CD4-positive, alpha-beta T cell treated with Interleukin-6 at 100 ng/mL for 8 hours (primary cell): ENCODE measurements at regions not wholly inside any gene's neighbourhood (a gene's known extent, or its start where the extent isn't known, plus 50 kb on each side); places are given as distances from the start of the nearest gene placed in this dataset.

Experiments
- DNase-seq: peaks from one replicate; pipeline ENCODE4 v3.0.0-alpha.2; 2020; ENCODE audit warnings: mixed read lengths, low spot score

DNA sequence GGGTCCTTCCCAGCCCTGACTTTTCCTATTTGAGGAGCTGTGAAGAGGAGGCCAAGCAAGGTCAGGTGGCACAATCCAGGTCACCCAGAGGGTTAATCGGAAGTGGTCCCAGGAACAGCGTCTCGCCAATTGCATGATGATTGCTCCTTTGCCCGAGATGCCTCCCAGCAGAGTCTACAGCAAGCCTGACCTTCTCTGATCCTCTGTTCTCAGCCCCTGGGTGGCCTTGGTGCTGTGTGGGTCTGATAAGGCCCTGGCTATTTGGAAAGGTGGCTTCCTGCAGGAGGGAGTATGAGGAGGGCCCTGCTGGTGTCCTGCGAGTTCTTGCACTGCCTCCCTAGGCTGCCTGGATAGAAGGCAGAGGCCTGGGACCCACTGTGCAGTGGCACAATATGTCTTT, 116.2 kb downstream of the FOXD2 start:
- no peak for DNase-seq

DNA sequence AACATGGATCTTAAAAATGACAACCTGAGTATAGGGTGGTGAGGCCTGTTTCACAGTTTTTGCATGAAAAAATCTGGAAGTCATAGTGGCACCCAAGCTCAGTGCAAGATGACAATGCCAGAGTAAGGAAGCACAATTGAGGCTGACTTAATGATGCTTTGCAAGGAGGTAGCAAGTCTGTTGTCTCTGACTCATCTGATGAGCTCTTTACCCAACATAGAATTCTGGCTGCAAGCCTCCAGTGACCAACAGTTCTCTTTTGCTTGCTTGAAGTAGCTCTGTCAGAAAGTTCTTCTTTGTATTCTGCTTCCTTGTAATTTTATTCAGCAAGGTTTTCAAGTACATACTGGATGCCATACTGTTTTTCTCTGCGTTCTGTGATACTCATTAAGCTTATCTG, 117.1 kb downstream of the FOXD2 start:
- no peak for DNase-seq

DNA sequence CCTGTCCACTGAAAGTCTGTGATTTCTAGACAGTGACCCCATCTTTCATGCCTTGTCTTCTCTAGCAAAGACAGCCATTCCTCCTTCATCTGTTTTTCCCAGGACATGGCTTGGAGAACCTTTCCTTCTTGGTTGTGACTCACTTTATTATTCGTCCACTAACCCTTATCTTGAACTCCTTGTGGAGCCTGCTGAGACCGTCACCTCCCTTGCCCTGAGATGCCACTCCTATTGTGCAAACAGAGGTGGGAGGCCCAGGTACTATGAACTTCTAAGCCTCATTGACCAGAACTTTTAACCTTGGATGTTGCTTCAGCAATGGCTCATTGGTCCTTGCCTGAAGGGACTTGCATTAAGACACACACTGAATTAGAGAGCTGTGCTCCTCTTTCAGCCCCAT, 117.5 kb downstream of the FOXD2 start:
- DNase-seq: no peak

DNA sequence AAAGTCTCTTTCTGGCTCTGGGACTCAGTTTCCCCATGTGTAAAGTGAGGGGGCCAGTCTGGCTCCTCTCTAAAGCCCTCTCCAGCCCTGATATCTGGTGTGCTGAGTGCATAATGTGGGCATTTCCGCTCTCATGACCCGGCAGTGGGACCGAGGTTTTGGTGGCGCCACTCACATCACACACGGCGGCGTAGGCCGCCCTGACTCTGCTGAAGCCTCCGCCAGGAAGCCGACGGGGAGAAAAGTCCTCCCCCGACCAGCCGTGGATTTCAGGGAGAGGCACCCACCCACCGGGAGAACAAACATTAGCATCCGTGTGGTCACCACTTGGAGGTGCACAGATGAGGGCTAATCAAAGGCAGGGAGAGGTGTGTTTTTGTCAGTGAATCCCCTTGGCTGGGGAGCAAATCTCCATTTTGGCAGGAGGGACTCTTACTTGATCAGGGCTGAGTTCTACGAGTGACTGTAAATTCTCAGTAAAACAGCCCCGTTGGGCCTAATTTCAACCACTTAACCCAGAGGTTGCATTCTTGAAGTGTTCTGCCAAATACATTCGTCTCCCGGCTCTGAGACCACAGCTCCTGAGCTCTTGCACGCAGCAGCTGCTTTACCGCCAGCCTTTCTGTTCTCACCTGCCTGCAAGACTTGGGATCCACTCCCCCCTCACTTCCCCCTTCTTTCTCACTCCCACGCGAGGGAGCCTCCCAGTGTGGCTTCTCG, 118.2 kb downstream of the FOXD2 start:
- DNase-seq: no peak

DNA sequence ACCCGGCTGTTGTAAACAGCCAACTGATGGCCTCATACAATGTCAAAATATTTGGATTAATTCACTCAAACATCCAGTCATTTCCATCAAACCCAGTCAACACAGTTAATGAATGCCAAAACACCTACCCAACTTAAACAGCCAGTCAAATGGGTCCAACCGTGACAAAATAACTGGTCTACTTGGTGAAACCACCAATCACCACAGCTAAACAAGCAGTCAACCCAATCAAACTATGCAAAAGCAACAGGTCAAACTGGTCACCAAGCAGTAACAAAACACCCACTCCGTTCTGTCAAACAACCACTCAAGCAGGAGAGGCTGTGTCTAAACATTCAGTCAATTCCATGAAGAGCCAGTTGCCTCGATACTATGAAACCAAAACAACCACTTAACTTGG, 119.2 kb downstream of the FOXD2 start:
- no peak for DNase-seq

DNA sequence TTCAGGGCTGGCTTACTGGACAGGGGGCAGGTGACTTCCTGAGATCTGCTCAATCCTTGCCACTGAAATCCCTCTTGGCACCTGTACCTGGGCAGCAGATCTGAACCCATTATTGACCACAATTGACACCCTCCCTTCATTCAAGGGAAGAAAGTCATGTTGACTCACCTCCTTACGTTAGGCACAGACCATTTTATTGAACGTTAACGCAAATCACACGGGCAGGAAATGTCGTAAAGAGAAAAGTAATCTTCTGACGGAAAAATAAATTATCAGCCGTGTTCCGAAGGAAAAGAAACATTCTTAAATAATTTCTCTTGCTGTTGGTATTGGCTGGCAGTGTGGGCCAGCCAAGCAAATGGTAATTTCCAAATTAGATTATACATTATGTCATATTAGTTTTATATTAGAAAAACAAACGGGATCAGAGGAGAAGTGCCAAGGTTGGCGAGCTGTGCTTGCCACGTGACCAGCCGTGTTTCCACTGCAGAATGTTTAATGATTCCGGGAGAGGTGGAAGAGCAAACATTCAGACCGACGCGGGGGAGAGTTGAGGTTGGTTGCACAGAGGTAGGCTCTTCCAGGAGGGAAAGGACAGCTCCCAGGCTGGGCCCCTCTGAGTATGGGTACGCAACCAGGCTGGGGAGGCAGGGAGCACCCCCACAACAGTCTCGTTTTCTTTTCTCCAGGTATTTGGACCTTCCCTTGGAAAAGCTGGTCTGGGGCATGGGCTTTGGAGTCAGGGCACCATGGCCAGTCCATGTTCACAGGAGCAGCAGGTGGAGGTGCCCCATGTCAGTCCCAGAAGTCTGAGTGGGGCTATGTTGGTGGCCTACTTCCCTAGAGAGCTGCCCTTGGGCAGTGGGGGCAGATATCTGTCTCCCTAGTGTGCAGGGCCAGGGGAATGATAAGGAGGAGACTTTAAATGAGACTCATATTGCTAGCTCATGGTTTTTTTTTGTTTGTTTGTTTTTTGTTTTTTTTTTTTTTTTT, 121.1 kb downstream of the FOXD2 start:
- no peak for DNase-seq

DNA sequence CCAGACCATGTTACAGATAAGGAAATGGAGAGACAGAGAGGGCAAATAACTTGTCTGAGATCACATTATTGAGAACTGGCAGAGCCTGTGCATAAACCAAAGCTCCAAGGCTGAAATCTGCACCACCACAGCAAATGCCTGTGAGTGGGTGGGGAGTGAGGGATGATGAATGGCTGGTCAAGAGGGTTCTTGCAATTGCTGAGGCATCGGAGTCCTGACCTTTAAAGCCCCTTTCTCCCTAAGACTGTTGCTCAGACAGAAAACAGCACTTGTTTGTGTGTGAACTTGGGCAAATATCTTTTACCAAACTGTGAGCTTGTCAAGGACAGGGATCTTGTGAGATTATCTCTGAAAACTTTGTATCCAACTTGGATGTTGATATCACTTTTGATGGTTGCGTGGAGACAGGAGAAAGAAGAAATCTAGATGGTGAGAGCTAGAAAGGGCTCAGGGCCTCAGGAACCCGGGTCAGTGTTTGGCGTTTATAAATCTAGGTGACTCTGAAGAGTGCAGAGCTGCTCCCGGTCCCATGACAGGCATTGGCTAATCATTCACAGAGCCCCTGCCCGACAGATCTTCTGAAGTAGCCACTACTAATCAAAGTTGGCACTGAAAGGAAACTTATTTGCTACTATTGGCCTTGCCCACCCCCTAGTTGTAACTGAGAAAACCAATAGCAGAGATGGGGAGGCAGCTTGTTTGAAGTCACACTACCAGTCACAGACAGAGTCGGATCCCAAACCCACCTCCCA, 122.3 kb downstream of the FOXD2 start:
- DNase-seq: no peak

DNA sequence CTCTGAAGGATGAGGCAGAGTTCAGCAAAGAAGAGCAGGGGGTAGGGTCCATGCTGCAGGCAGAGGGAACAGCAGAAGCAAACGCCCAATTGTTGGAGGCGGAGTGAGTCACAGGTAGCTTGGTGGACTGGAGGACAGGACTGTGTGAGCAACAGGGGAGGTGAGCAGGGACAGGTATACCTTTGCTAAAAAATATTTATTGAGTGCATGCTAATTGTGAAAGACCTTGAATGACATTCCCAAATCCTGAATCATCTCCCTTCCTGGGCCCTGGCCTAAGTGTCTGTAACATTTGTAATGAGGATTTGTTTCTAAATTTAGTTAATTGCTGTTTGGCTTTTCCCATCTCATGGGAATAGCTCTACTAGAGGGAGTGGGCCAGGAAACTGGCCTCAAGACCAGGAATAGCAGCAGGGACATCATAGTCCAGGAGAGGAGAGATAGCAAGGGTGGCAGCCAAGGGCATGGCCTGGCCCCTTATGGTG, 123.7 kb downstream of the FOXD2 start:
- DNase-seq: no peak

DNA sequence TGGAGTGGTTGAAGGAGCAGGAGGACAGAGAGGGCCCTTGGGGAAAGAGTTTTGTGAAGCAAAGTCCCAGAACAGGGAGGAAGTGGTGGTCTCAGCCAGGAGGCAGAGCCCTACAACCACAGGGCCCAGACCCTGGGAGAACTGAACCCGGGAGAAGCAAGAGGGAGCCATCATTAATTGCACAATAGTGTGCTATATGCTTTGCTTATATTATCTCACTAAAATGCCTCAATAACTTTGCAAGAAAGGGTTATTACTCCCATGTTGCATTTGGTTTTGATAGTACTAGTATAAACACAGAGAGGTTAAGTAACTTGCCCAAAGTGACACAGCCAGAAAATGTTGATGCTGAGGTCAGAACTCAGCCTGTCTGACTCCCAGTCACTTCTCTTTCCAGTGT, 124.3 kb downstream of the FOXD2 start:
- no peak for DNase-seq

DNA sequence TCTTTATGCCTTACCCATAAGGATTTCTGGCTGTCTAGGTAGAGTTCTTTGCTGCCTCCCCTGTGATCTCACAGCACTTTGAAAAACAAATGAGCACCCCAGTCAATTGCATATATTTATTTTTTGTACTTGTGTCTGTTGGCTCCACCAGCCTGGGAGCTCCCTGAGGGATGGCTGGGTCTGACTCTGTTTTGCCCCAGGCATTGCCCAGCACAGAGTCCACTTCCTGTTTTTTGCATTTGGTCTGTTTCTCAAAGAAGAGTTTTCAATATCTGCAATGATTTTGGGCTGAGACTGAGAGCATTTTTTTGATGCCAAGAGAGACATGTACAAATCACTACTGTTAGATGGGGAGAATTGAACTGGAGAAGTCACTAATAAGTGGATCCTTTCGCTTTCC, 125.0 kb downstream of the FOXD2 start:
- DNase-seq: no peak

DNA sequence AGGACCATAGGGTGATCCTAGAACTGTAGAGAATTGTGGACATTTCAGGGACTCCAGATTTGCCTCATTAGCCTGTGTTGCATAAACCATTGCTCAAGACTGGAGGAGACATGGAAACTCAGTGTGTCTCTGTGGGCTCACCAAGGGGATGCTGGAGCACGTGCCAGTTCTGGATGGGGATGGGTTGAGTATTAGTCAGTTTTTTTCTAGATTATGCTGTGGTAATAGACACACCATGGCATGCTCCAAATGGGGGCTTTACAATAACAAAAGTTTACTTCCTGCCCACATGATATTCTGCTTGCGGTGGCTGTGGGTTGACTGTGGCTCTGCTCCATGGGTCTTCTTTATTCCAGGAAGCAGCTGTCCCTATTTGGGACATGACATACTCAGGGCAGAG, 125.4 kb downstream of the FOXD2 start:
- DNase-seq: no peak

DNA sequence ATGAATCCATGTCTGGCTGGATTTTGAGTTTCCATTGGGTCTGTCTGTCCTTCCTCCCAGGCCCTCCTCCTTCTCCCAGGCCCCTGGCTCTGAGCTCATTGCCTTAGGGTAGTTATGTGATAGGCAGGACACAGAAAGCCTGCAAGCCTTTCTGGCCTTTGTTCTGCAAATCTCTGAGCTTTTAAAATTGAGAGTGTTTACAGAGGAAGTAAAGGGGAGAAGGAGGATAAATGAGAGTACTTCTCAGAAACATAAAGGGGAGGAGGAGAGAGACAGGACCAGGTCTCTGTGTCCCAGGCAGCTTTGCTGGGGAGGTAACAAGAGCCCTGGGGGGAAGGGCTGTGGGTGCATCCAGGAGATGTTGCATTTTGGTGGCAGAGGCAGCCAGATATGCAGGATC, 126.7 kb downstream of the FOXD2 start:
- DNase-seq: no peak

DNA sequence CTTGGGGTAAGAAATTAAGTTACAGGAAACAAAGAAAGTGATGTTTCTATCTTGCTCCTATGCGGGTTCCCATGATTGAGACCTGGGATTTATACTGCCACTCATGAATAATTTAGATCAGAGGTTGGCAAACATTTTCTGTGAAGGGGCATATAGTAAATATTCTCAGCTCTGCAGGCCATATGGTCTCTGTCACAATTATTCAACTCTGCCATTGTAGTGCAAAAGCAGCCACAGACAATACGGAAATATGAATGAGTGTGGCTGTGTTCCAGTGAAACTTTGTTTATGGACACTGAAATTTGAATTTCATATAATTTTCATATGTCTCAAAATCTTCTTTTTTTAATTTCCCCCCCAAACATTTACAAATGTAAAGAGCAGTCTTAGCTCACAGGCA, 127.2 kb downstream of the FOXD2 start:
- DNase-seq: no peak

DNA sequence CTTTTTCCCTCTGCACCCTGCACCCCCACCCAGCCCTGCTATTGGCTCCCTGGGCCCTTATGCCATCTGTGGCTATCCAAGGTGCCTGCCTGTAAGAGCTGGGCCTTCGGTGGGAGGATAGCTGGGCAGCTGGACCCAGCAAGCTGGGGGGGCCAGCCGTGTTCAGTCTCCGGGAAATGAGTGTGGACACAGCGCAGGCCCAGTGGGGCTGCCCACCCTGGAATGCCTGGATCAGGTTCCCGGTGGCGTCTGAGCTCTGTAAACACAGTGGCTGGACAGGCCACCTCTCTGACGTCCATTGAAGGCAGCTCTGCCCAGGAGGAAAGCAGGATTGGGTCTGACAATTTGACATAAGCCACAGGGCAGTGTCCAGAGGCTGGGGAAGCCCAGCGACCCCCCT, 127.8 kb downstream of the FOXD2 start:
- DNase-seq: no peak

DNA sequence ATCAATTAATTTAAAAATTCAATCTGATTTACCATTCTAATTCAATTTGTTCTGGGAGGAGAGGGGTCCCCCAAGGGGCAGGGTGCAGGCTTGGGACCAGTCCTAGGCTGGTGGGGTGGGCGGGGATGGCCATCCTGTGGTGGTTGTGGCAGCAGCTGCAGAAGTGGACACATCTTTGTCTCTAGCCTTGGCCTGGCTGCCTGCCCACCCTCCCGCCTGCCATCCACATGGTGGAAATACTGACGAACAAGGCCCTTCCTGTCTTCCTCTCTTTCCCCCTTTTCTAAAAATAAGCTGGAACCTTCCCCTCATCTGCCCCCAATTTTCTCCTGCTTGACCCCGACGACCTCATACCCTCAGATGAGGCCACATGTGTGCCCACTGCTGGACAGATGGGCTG, 130.9 kb downstream of the FOXD2 start:
- no peak for DNase-seq

DNA sequence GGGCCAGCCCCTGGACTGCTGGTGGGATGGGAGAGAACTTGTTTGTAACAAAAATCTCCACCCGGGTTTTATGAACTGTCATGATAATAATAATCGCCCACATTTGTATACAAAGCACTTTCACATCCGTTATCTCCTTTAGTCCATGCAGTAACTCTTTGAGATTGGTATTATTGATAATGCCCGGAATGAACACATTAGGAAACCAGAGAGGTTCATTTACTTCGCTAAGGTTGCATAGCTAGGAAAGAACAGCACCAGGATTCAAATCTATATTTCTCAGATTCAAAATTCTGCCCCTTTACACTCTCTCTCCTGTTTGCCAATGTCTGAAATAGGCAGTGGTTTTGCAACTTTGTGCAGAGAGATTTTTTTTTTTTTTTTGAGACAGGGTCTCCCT, 131.4 kb downstream of the FOXD2 start:
- DNase-seq: no peak

DNA sequence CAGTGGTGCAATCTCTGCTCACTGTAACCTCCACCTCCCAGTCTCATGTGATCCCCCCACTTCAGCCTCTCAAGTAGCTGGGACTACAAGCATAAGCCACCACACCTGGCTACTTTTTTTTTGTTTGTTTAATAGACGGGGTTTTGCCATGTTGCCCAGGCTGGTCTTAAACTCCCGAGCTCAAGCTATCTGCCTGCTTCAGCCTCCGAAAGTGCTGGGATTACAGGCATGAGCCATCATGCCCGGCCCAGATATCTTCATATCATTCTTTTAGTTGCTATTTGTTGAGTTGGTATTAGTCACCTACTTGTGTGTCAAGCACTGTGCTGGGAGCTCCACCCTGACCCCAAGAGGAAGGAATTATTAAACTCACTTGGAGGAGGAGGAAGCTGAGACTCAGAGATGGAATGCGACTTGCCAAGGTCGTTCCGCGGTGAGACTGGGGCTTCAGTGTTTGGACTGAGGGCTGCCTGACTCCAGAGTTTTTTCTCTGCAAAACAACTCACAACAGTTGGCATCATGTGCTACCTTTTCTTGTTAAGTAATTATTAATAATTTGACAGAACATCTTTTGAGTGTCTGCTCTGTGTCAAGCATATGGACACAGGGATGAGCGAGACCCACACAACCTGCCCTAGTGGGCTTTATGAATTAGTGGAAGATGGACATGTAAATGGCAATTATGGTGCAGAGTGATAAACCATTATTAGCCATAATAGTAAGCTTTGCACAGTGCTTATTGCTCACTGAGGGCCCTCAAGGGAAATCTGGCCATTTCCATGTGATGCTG, 132.0 kb downstream of the FOXD2 start:
- no peak for DNase-seq

DNA sequence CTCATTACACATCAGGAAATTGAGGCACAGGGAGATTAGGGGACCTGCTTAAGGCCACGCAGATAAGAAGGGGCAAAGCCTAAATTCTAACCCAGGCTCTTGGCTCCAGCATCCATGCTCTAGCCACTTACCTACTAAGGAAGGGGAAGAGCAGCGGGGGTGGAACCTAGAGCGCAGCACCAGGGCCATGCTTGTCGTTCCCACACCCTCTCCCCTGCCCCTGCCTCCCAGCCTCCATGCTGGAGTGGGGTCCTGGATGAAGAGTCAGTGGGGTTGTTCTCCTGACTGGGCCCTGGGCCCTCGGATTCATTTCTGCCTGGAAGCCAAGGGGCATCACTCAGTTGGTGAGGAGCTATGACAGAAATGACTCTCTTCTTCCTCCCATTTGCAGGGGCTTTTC, 133.3 kb downstream of the FOXD2 start:
- no peak for DNase-seq

DNA sequence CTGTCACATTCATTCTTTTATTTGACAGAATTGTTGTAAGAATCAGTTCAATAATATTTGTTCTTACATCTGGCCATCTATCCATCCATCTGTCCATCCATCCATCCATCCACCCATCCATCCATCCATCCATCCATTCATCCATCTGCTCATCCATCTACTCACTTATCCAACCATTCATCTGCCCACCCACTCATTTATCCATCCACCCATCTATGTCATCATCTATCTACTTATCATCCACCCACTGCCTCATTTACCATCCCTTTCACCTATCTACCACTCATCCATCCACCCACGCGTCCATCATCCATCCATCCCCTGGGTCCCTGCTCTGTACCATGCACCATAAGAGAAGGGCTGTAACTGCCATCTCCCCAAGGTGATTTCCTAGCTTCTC, 134.1 kb downstream of the FOXD2 start:
- DNase-seq: no peak

DNA sequence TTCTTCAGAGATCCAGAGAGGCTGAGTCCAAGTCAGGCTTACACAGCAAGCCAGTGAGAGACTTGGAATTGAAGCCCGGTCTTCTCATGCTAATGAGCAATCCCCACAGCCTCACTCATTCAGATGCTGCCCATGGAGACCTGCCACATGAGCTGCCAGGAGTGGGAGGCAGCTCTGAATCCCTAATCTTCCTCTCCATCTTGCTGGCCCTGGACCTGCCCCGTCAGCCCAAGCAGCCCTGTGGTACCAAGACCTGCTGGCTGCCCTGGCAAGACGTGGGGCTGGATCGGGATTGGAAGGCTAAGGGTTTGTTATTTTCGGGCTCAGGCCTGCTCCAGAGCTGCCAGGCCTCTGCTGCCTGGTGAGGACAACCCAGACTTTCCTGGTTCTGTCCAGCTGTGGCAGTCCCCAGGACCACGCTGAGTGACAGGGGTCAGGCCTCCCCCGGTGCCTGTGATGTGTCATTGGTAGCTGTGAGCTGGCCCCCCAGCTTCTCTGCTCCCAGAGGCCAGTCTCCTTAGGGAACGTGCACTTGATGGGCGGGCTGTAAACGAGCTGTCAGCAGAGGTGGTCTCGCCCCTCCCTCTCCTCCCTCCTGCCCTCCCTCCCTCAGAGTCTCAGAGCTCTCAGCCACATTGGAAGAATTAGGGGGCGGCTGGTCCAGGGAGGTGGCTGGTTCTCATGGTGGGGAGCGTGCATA, 135.0 kb downstream of the FOXD2 start:
- DNase-seq: no peak
